Aorta (tissue), 5 donors: ENCODE measurements at regions not wholly inside any gene's neighbourhood (a gene's known extent, or its start where the extent isn't known, plus 50 kb on each side); places are given as distances from the start of the nearest gene placed in this dataset.

Source experiments
- ATAC-seq: fragments of 200-7000 bp; cut with Tn5 transposase; one replicate; pipeline ENCODE4 v1.9.1; 2022; ENCODE audit warnings: moderate library complexity; ENCODE audit not compliant: low FRiP score
- DNase-seq, 2 donors: peaks; one replicate each; pipeline ENCODE4 v3.0.0-alpha.2; 2020
- H3K27ac ChIP-seq, 2 donors: one replicate each; pipeline ENCODE4 v1.5.1; 2013; ENCODE audit warnings: low read length in 2 of 2, mild to moderate bottlenecking in 2 of 2, moderate library complexity in 2 of 2, control low read depth in 1 of 2, inconsistent platforms in 1 of 2, low read depth in 1 of 2
- H3K27me3 ChIP-seq, 2 donors: one replicate each; pipeline ENCODE4 v1.6.1; 2013; ENCODE audit warnings: control low read depth in 1 of 2, low read length in 1 of 2, mild to moderate bottlenecking in 1 of 2, moderate library complexity in 1 of 2; ENCODE audit not compliant: insufficient read depth in 2 of 2, control insufficient read depth in 1 of 2
- H3K36me3 ChIP-seq, 2 donors: one replicate each; pipeline ENCODE4 v1.6.1; 2013; ENCODE audit warnings: control low read depth in 1 of 2, low read length in 1 of 2, mild to moderate bottlenecking in 1 of 2; ENCODE audit not compliant: insufficient read depth in 2 of 2, control insufficient read depth in 1 of 2
- H3K4me1 ChIP-seq, 2 donors: one replicate each; pipeline ENCODE4 v1.6.1; 2013; ENCODE audit warnings: low read length in 2 of 2, control low read depth in 1 of 2, mild to moderate bottlenecking in 1 of 2, moderate library complexity in 1 of 2; ENCODE audit not compliant: insufficient read depth in 2 of 2, control insufficient read depth in 1 of 2
- H3K4me3 ChIP-seq, 2 donors: one replicate each; pipeline ENCODE4 v1.5.1; 2013; ENCODE audit warnings: low read length in 2 of 2, control low read depth in 1 of 2, mild to moderate bottlenecking in 1 of 2
- H3K9me3 ChIP-seq: one replicate; pipeline ENCODE4 v1.6.1; 2013; ENCODE audit warnings: mild to moderate bottlenecking, low read length; ENCODE audit not compliant: control insufficient read depth
- whole genome bisulfite sequencing, 2 donors: extraction: QIAGEN DNeasy Blood & Tissue Kit; methylation state at CpG; one replicate each; pipeline ENCODE4 v1.1.7; 2013; 5-methylcytosine and 5-hydroxymethylcytosine counted together
- intact Hi-C, 2 donors: fragments of 100-400 bp; cut with DNase I; formaldehyde crosslinking; loops; one replicate each; pipeline versions ENCODE4 v1.14.2 to v1.15.0; 2022
- donor health status: healthy with polysubstance abuse.
- donor health status: Bipolar disorder and iron deficiency.
- donor health status: DM: no; HTN: no; CAD: no.
- donor health status: DM: no; HTN: no; CAD: no.
- donor health status: DM: yes; HTN: yes; CAD: no.

- no peaks in the 10 kb centered on the region for H3K9me3 ChIP-seq
- ATAC-seq (no peak), DNase-seq (no peak)
- H3K4me1 ChIP-seq = peaks cover 0 to 2% of the 10 kb centered on the region in 2 donors
- H3K4me3 ChIP-seq = no peak overlapping the region
- WGBS, 2 donors = 96 to 98% methylated on average over 2 of the region's 2 CpGs
- no peaks in the 10 kb centered on the region for H3K36me3 ChIP-seq
- no peak overlapping the region for H3K27ac ChIP-seq
- H3K27me3 ChIP-seq = no peaks in the 10 kb centered on the region
- intact Hi-C loops = loop anchor here (2.0 to 10.0 kb wide), 6 partner anchors 371 to 1301 kb away; partner anchors contain the start of gene JAG1 (in 1 of the 2)
These were observed 601.9 kb upstream of the JAG1 start for GRCh38 chr20:11275740-11276139.

DNA sequence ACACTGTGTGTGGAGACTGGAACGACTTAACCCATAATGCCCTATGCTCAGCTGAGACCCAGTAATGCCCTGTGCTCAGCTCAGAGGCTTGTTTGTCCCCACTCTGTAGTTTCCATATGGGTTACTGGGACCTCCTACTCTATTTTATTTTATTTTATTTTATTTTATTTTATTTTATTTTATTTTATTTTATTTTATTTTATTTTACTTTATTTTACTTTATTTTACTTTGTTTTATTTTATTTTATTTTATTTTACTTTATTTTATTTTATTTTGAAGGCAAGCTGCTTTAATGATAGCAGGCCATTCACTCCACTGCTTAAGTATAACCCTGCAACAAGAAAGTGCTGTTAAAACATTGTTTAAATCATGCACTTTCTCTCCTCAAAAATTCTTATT is 603.4 kb upstream of the JAG1 start:
- Histone ChIP-seq H3K36me3 (no peaks in the 10 kb centered on the region), H3K27me3 (no peaks in the 10 kb centered on the region), H3K27ac (no peak overlapping the region), H3K9me3 (no peaks in the 10 kb centered on the region), H3K4me1 (peaks cover 0 to 2% of the 10 kb centered on the region in 2 donors), H3K4me3 (no peak overlapping the region)
- WGBS, 2 donors = 78 to 85% methylated on average over 1 of the region's 1 CpG
- no peak for DNase-seq
- no peak for ATAC-seq
- intact Hi-C loops = loop anchor here (5.0 to 10.0 kb wide), 4 partner anchors 372 to 1302 kb away; partner anchors contain the start of gene JAG1 (in 1 of the 2)

DNA sequence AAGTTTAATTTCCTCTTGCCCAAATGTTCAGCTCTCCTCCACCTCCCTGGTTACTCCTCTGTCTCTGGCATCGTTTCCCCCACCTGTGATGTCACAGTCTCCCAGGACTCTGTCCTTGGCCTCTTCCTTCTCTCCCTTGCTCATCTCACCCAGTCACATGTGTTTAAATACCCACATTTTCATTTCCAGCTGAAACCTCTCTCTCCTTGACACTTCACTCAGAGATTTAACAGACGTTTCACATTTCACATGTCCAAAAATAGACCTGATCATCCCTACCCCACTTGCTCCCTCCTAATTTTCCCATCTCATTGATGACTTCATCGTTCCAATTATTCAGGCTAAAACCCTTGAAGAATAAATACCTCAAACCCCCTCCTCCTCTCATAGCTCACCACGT is 604.1 kb upstream of the JAG1 start:
- no peak for ATAC-seq
- Histone ChIP-seq H3K4me1 (peaks cover 0 to 2% of the 10 kb centered on the region in 2 donors), H3K27ac (no peak overlapping the region), H3K4me3 (no peak overlapping the region), H3K9me3 (no peaks in the 10 kb centered on the region), H3K27me3 (no peaks in the 10 kb centered on the region), H3K36me3 (no peaks in the 10 kb centered on the region)
- no peak for DNase-seq
- intact Hi-C loops = loop anchor here (5.0 to 10.0 kb wide), 4 partner anchors 373 to 1303 kb away; partner anchors contain the start of gene JAG1 (in 1 of the 2)
- WGBS, 2 donors = 88 to 91% methylated on average over 4 of the region's 4 CpGs

DNA sequence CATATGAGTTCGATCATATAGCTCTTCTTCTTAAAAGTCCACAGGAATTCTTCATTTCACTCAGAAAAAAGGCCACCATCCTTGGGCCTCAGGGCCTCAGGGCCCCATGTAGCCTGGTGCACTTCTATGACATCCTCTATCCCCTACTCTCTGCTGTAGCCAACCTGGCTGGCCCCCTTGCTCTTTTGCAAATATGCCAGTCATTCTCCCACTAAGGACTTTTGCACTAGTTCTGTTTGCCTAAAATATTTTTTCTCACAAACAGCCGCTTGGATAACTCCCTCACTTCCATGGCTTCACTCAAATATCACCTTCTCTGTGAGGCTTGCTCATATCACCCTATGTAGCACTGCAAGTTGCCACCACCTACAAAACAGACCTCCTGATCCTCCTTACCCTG is 604.7 kb upstream of the JAG1 start:
- Histone ChIP-seq H3K27me3 (no peaks in the 10 kb centered on the region), H3K36me3 (no peaks in the 10 kb centered on the region), H3K27ac (no peak overlapping the region), H3K9me3 (no peaks in the 10 kb centered on the region), H3K4me3 (no peak overlapping the region), H3K4me1 (peaks cover 0 to 2% of the 10 kb centered on the region in 2 donors)
- intact Hi-C loops = loop anchor here (5.0 to 10.0 kb wide), 4 partner anchors 374 to 1304 kb away; partner anchors contain the start of gene JAG1 (in 1 of the 2)
- DNase-seq (no peak), ATAC-seq (no peak)
- 95 to 97% methylated on average over 2 of the region's 2 CpGs for WGBS, 2 donors

GRCh38 chr20:11281240-11281639 is 607.4 kb upstream of the JAG1 start:
- H3K9me3 ChIP-seq = no peaks in the 10 kb centered on the region
- DNase-seq = no peak
- no peak for ATAC-seq
- no peak overlapping the region for H3K27ac ChIP-seq
- H3K36me3 ChIP-seq = no peaks in the 10 kb centered on the region
- H3K27me3 ChIP-seq = no peaks in the 10 kb centered on the region
- H3K4me3 ChIP-seq = no peak overlapping the region
- peaks cover 0 to 2% of the 10 kb centered on the region in 2 donors for H3K4me1 ChIP-seq
- 97 to 98% methylated on average over 3 of the region's 3 CpGs for WGBS, 2 donors
- intact Hi-C loops = no loop called here

DNA sequence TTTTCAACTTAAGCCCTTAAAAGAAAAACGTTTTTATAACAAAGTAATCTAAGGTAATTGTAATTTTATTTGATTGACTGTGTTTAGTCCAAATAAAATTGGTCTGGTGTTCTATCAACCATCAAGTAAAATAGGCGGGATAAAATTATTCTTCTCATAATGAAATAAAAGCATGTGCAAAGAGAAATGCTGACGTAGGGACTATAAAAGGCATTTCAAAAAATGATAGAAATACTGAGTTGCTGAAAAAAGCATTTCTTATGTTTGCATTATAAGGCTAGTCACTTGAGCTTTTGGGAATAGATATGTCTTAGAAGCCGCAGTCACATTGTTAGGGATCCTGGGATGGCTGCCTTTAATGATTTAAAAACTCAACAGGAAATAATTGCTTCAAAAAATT is 608.0 kb upstream of the JAG1 start:
- intact Hi-C loops = no loop called here
- no peaks in the 10 kb centered on the region for H3K9me3 ChIP-seq
- H3K36me3 ChIP-seq = no peaks in the 10 kb centered on the region
- ATAC-seq (no peak), DNase-seq (no peak)
- H3K4me1 ChIP-seq = peaks cover 0 to 2% of the 10 kb centered on the region in 2 donors
- H3K4me3 ChIP-seq = no peak overlapping the region
- WGBS, 2 donors = 86 to 91% methylated on average over 4 of the region's 4 CpGs
- H3K27me3 ChIP-seq = no peaks in the 10 kb centered on the region
- no peak overlapping the region for H3K27ac ChIP-seq

GRCh38 chr20:11287126-11287525 is 613.3 kb upstream of the JAG1 start:
- no peaks in the 10 kb centered on the region for H3K27me3 ChIP-seq
- 80 to 82% methylated on average over 2 of the region's 2 CpGs for WGBS, 2 donors
- DNase-seq = no peak
- H3K9me3 ChIP-seq = no peaks in the 10 kb centered on the region
- H3K36me3 ChIP-seq = no peaks in the 10 kb centered on the region
- intact Hi-C loops = no loop called here
- no peak overlapping the region for H3K4me3 ChIP-seq
- H3K27ac ChIP-seq = no peak overlapping the region
- no peak for ATAC-seq
- H3K4me1 ChIP-seq = no peaks in the 10 kb centered on the region

GRCh38 chr20:11296221-11296620 is 621.5 kb upstream of the BTBD3 start:
- 93 to 100% methylated on average over 1 of the region's 1 CpG for WGBS, 2 donors
- DNase-seq (no peak), ATAC-seq (no peak)

GRCh38 chr20:11296951-11297350 is 620.7 kb upstream of the BTBD3 start:
- no peaks in the 10 kb centered on the region for H3K36me3 ChIP-seq
- DNase-seq = no peak
- H3K4me3 ChIP-seq = no peak overlapping the region
- H3K27me3 ChIP-seq = no peaks in the 10 kb centered on the region
- no peak for ATAC-seq
- no peaks in the 10 kb centered on the region for H3K9me3 ChIP-seq
- no peaks in the 10 kb centered on the region for H3K4me1 ChIP-seq
- H3K27ac ChIP-seq = no peak overlapping the region
- intact Hi-C loops = loop anchor here in 1 of 2 donors (10.0 kb wide), 1 partner anchor 248 kb away; no protein-coding TSS in a partner anchor

More at GRCh38 chr20:11296221-11296620, 621.5 kb upstream of the BTBD3 start:
- no peak overlapping the region for H3K4me3 ChIP-seq
- intact Hi-C loops = loop anchor here in 1 of 2 donors (10.0 kb wide), 1 partner anchor 249 kb away; no protein-coding TSS in a partner anchor
- no peaks in the 10 kb centered on the region for H3K9me3 ChIP-seq
- H3K27me3 ChIP-seq = no peaks in the 10 kb centered on the region
- no peaks in the 10 kb centered on the region for H3K4me1 ChIP-seq
- no peak overlapping the region for H3K27ac ChIP-seq
- H3K36me3 ChIP-seq = no peaks in the 10 kb centered on the region
